ENCODE measurements at regions not wholly inside any gene's neighbourhood (a gene's known extent, or its start where the extent isn't known, plus 50 kb on each side); places are given as distances from the start of the nearest gene placed in this dataset.

DNA sequence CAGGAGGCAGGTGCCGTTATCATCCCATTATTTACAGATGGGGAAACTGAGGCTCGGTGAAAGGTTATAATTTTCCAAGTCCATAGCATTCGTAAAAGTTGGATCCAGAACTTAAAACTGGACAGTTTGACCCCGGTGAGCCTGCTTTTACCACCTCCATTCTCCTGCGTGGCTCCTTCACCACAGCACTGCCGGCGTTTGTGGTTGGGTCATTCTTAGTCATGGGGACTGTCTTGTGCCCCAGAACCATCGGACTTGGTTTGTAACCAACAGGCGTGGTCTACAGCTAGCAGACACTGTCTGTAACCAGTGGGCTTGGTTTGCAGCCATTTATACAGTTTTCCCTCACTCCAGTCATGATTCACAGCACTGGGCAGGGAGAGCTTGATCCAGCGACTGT lies 511.3 kb downstream of the NPHP4 start:
- no peak for DNase-seq (ENCODE audit: low read depth, low spot score)
- H3K4me3 ChIP-seq (ENCODE audit: low read length), result no peak overlapping the region

GRCh38 chr1:5479876-5480646 lies 512.2 kb downstream of the NPHP4 start:
- no peak overlapping the region for H3K4me3 ChIP-seq (ENCODE audit: low read length)
- DNase-seq (ENCODE audit: low read depth, low spot score), result no peak

- no peak overlapping the region for H3K4me3 ChIP-seq (ENCODE audit: low read length)
- DNase-seq (ENCODE audit: low read depth, low spot score), result no peak
Observed at GRCh38 chr1:5478961-5479360, 513.3 kb downstream of the NPHP4 start.

DNA sequence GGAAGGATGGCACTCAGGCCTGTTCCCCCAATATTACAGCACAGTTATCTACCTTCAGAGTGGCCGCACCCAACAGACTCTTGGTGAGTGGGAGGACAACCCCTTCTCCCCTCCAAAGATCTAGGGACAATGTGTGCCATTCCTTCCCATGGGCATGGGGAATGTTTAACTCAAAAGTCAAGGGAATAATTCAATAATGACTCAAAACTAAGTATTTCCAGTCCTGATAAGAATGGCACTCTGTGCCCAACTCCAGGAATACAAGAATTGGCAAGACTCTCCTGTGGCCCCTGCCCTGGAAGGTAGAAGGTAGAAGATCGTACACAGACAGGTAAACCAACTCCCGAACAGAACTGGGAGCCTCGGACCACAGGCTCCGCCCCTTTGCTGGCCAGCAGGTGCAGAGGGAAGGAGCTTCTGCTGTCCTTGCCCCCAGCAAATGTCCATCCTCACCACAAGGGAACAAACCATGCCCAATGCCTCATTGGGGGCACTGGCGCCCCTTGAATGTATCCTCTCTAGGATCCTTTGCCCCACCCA lies 514.0 kb downstream of the NPHP4 start:
- no peak overlapping the region for H3K4me3 ChIP-seq (ENCODE audit: low read length)
- DNase-seq (ENCODE audit: low read depth, low spot score), result no peak

DNA sequence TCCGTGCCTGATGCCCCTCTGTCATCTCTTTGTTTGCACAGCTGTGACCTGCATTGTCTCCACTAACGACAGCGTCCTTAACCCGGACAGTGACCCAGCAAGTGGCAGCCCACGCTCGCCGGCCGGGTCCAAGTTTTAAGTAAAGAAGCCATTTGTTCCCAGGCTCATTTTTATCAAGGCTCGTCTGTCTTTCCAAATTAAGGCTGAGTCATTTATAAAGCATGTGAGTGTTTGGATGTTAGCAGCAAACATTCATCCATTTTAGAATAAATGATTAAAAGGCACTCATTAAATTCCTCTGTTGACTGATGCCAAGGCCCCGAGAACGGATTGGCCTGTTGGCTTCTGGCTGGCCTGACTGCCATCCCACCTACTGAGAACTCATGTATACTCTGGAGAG lies 514.5 kb downstream of the NPHP4 start:
- DNase-seq (ENCODE audit: low read depth, low spot score), result no peak

DNA sequence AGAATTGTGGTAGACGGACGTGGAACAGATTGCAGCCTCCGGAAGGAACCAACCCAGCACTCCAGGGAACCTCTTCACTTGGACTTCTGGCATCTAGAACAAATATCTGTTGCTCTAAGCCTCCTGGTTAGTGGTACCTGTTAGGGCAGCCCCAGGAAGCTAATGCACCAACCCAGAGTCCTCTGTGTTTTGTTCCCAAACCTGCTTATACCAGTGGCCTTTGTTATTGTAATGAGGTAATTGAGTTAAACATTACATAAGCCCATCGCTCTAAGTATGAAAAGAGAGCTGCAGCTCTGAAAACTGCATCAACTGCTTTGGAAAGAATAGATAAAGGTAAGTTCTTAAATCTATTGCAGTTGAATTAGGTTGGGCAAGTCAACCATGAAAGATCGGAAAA lies 516.7 kb downstream of the NPHP4 start:
- DNase-seq (ENCODE audit: low read depth, low spot score), result no peak
- no peak overlapping the region for H3K4me3 ChIP-seq (ENCODE audit: low read length)

More for the DNA sequence above, 514.5 kb downstream of the NPHP4 start:
- no peak overlapping the region for H3K4me3 ChIP-seq (ENCODE audit: low read length)

DNA sequence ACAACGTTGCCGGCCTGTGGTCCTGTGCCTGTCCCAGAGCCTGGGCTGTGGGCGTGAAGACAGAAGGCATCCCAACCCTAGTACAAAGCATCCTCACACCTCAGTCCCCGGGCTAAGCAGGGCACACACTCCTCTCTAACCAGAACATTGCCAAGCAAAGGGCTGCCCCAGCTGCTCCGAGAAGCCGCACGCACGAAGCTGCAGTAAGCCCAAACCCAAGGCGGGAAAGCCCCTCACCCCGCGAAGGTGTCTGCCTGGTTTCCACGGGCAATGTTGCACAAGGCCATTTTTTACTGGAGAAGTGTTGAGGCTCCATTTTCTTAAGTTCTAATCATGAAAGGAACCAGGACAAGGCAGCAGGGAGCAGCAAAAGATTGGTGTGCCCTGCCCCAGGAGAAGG lies 519.0 kb downstream of the NPHP4 start:
- no peak for DNase-seq (ENCODE audit: low read depth, low spot score)
- H3K4me3 ChIP-seq (ENCODE audit: low read length), result no peak overlapping the region

DNA sequence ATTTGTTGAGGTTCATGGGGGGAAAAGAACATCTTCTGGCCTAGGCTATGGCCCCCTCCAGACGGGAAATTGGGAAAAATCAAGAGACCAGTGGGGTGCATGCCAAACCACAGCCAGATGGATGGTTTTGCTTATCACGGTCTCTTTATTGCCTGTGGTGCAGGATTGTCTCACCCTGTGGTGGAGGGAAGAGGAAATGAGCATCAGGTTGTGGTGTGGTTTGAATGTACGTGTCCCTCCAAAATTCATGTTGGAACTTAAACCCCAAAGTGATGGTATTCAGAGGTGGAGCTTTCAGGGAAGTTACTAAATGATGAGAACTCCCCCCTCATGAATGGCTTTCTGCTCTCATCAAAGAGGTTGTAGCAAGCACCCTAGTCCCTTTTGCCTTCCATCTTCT lies 525.7 kb downstream of the NPHP4 start:
- no peak overlapping the region for H3K4me3 ChIP-seq (ENCODE audit: low read length)
- DNase-seq (ENCODE audit: low read depth, low spot score), result peak; percentile 15

DNA sequence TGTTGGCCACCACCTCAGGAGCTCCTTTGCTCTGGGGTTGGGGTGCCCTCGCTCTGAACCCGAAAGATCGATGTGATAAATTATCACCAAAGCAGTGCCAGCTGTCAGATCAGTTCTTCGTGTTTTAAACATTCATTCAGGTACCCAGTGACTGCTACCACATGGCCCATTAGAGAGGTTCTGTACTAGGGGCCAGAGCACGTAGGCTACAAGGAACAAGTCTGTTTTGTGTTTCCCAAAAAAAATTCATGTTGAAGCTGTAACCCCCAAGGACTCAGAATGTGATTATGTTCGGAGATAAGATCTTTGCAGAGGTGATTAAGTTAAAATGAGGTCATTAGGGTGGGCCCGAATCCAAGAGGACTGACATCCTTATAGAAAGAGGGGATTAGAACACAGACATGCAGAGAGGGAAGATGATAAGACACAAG lies 526.9 kb downstream of the NPHP4 start:
- H3K4me3 ChIP-seq (ENCODE audit: low read length), result no peak overlapping the region
- no peak for DNase-seq (ENCODE audit: low read depth, low spot score)

- no peak overlapping the region for H3K4me3 ChIP-seq (ENCODE audit: low read length)
- no peak for DNase-seq (ENCODE audit: low read depth, low spot score)
Observed at GRCh38 chr1:5464366-5464765, 527.9 kb downstream of the NPHP4 start.

GRCh38 chr1:5460974-5461373 lies 531.3 kb downstream of the NPHP4 start:
- no peak for DNase-seq (ENCODE audit: low read depth, low spot score)
- H3K4me3 ChIP-seq (ENCODE audit: low read length), result no peak overlapping the region

DNA sequence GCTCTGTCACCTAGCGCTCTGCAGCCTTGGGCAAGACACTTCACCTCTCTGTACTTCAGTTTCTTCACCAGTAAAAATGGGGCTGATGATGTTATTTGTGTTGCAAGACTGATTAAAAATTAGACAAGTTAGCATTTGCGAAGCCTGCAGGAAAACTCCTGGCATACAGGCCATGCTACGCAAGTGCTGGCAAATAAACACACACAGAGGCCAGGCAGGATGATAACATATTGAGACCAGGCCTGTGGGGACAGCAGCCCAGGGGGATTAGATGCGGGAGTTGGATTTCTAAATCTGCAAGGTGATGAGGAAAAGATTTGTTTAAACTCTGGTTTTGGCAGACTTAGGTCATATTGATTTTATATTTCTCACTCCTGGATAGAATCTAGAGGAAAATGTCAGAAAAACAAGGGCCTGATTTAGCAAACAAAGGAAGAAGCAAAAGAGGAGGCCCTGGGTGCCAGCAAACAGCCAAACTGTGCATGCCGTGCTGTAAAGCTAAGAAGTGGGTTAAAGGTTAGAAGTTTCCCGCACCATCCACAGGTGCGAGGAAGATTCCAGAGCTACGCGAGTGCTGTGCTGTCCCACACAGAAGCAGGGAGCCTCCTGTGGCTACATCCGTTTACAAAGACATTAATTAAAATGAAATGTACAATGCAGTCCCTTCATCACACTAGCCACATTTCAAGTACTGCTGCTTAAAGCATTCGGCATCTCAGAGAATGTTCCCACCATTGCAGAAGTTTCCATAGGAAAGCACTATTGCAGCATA lies 532.2 kb downstream of the NPHP4 start:
- DNase-seq (ENCODE audit: low read depth, low spot score), result no peak
- H3K4me3 ChIP-seq (ENCODE audit: low read length), result no peak overlapping the region

DNA sequence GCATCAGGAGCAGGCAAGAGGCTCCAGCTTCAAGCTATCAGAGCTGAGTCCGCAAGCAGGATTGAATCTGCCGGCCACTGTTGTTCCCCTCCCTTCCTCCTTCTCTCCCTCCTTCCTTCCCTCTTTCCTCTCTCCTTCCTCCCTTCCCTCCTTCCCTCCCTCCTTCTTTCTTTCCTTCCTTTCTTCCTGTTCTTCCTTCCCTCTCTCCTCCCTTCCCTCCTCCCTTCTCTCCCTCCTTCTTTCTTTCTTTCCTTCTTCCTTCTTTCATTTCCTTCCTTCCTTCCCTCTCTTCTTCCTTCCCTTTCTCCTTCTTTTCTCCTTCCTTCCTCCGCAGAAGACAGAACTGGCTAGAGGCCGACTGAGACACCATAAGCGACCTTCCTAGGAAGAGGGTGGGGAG lies 534.0 kb downstream of the NPHP4 start:
- no peak overlapping the region for H3K4me3 ChIP-seq (ENCODE audit: low read length)
- DNase-seq (ENCODE audit: low read depth, low spot score), result no peak

DNA sequence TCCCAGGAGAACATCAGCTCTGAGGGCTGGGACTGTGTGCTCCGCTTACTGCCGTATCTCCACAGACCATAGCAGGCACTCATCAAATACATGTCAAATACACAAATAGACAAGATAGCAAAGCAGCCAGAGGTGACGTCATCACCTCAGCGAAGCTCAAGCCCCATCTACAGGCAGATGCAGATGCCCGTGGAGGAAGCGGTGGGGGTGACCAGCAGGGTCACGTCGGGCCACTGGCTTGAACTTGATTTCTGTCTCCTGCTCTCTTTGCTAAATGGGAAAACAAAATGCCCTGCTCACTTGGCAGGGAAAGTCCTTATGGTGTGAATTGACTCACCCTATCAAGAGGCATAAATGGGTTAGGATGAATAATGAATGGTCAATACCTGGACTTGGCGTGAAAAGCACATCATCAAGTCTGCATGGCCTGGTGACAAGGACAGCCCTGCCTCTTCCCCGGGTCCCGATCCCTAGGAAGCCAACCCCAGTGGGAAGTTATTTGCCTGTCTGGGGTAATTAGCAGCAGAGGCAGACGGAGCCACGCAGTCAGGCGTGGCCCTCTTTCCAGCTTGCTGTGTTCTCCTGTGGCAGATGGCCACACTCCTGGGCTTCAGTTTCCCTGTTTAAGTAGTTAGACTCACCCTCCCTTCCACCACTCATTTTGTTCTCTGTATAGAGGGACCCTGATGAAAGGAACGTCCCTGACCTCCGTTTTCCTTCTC lies 536.0 kb downstream of the NPHP4 start:
- no peak for DNase-seq (ENCODE audit: low read depth, low spot score)
- H3K4me3 ChIP-seq (ENCODE audit: low read length), result no peak overlapping the region

DNA sequence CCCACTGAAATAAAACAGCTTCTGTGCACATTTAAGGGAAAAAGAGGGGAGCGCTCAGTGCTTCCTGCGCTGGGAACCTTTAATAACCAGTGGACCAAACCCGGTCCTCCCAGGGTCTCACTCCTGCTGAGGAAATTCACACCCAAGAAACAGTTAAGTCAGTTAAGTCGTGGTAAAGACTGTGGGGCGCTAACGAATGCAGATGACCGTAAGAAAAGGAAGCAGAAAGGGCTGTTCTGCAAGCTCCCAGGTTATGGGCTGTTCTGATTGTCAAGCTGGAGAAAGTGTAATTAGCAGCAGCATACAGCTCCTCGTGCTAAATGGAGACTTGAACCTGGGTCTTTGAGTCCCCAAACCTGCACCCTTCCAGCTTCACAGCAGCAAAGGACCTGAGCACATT lies 536.6 kb downstream of the NPHP4 start:
- DNase-seq (ENCODE audit: low read depth, low spot score), result no peak
- H3K4me3 ChIP-seq (ENCODE audit: low read length), result no peak overlapping the region

DNA sequence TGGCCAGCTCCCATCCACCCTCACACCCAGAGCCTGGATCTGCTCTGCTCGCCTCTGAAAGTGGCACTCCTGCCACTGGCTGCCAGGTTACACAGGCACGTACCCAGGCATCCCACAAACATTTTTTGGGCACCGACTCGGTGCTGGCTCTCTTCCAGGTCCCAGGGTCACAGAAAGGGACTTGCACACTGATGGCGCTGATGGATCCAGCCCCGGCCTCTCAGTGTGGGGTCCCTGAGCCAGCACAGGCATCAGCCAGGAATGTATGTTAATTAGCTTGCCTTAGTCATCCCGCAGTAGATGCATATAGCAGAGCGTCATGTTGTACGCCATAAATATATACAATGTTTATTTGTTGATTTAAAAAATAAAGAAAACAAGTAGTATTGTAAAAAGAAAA lies 537.2 kb downstream of the NPHP4 start:
- H3K4me3 ChIP-seq (ENCODE audit: low read length), result no peak overlapping the region
- no peak for DNase-seq (ENCODE audit: low read depth, low spot score)

- no peak overlapping the region for H3K4me3 ChIP-seq (ENCODE audit: low read length)
- DNase-seq (ENCODE audit: low read depth, low spot score), result no peak
Observed at GRCh38 chr1:5453347-5453746, 538.9 kb downstream of the NPHP4 start.

DNA sequence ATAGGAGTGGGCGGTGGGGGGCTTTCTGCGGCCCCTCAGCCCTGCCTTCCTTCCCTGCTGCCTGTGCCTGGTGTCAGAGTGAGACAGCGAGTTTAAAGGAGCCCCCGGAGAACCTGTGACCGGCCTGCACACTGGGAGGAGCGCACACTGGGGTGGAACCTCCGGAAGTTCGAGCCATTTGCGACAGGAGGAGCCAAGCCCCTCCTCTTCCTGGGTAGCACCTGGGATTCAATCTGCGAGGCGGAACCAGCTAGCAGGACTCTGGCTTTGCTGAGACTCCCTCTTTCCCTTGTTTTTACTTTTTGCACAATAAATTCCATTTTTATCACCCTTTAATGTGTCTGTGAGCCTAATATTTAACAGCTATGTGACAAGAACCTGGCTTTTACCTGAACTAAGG lies 540.6 kb downstream of the NPHP4 start:
- DNase-seq (ENCODE audit: low read depth, low spot score), result no peak
- H3K4me3 ChIP-seq (ENCODE audit: low read length), result no peak overlapping the region

- no peak for DNase-seq (ENCODE audit: low read depth, low spot score)
- H3K4me3 ChIP-seq (ENCODE audit: low read length), result no peak overlapping the region
Observed at GRCh38 chr1:5448486-5448885, 543.7 kb downstream of the NPHP4 start.

GRCh38 chr1:5447503-5447960 lies 544.7 kb downstream of the NPHP4 start:
- DNase-seq (ENCODE audit: low read depth, low spot score), result no peak
- no peak overlapping the region for H3K4me3 ChIP-seq (ENCODE audit: low read length)
